Kidney (tissue), 13 donors: ENCODE measurements at regions not wholly inside any gene's neighbourhood (a gene's known extent, or its start where the extent isn't known, plus 50 kb on each side); places are given as distances from the start of the nearest gene placed in this dataset.

Experiments
- DNase-seq, 5 donors: peaks; one replicate each; pipeline ENCODE4 v3.0.0-alpha.2; 2013 to 2020
- FAIRE-seq: peaks from 2 replicates; lab custom pipeline; 2012; peaks lifted over from hg19 to GRCh38; lab: Jason Lieb, UNC
- H3K27ac ChIP-seq, 2 donors: one replicate each; pipeline ENCODE4 v1.7.0; 2013; ENCODE audit warnings: low read depth in 2 of 2, low read length in 2 of 2, inconsistent platforms in 1 of 2
- H3K27me3 ChIP-seq: one replicate; pipeline ENCODE4 v1.7.1; 2013; ENCODE audit warnings: low read length, inconsistent platforms; ENCODE audit not compliant: control insufficient read depth, insufficient read depth
- H3K36me3 ChIP-seq, 3 donors: one replicate each; pipeline versions ENCODE4 v1.7.0 to v1.7.1; 2013; ENCODE audit warnings: low read length in 3 of 3, control low read depth in 1 of 3, inconsistent platforms in 1 of 3; ENCODE audit not compliant: insufficient read depth in 3 of 3, control insufficient read depth in 2 of 3
- H3K4me1 ChIP-seq, 3 donors: one replicate each; pipeline versions ENCODE4 v1.7.0 to v1.7.1; 2013; ENCODE audit warnings: low read length in 3 of 3, inconsistent platforms in 1 of 3, low read depth in 1 of 3; ENCODE audit not compliant: control insufficient read depth in 2 of 3, insufficient read depth in 2 of 3
- H3K4me3 ChIP-seq, 3 donors: one replicate each; pipeline versions ENCODE4 v1.7.0 to v1.8.1; 2013; ENCODE audit warnings: low read length in 3 of 3, control low read depth in 1 of 3, inconsistent platforms in 1 of 3
- H3K9ac ChIP-seq, 3 donors: one replicate each; pipeline versions ENCODE4 v1.7.0 to v1.7.1; 2013; ENCODE audit warnings: low read length in 3 of 3, control low read depth in 1 of 3, inconsistent platforms in 1 of 3
- H3K9me3 ChIP-seq, 3 donors: one replicate each; pipeline versions ENCODE4 v1.7.0 to v1.7.1; 2013; ENCODE audit warnings: low read length in 3 of 3, control low read depth in 1 of 3, inconsistent platforms in 1 of 3; ENCODE audit not compliant: control insufficient read depth in 2 of 3, insufficient read depth in 1 of 3
- CTCF ChIP-seq: IDR thresholded peaks from 3 replicates; pipeline ENCODE4 v1.5.1; 2012; ENCODE audit warnings: mild to moderate bottlenecking, moderate library complexity, borderline replicate concordance; ENCODE audit not compliant: insufficient read depth; ENCODE audit errors: extremely low read depth
- intact Hi-C: fragments of 100-400 bp; cut with DNase I; formaldehyde crosslinking; loops from one replicate; pipeline ENCODE4 v1.11.1; 2022
- donor health status: control.
- donor health status: control.
- donor health status: control.
- donor health status: control.
- donor health status: control.
- donor health status: DM: yes; HTN: yes; CAD: no.
- donor health status: Normal renal cell carcinoma (clear cell type).

DNA sequence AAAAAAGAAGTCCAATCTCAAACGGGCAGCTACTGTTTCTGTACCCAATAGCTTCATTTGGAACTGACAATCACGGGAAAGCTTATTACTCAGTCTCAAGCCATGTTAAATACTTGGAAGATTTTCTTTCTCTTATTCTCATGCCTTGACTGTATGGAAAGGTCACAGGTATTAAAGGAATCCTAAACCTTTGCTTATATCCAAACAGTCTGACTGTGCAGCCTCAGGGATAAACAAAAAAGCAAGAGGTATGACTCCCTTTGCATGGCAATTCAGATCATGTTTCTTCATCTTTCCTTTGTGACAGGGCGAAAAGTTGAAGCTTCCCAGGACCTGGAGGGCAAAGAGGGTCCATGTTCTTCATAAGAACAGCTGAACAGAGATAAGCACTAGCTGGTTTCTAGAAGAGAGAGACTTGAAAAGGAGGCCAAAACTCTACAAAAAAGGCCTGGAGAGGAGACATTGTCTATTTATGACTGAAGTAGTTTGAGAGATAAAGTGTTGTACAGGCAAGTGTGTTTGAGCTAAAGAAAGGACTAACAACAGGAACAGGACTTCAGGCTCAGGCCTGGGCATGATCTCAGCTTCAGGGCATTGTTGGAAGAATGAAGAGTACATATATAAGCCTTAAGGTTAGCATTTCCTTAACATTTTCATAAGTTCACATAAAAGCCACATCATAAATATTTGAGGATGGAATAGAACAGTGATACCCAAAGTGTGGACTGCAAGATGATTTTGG is 231.0 kb upstream of the THRB start:
- Histone ChIP-seq H3K4me3 (no peak overlapping the region), H3K9ac (no peak overlapping the region), H3K27ac (no peak overlapping the region), H3K36me3 (no peaks in the 10 kb centered on the region), H3K9me3 (no peaks in the 10 kb centered on the region), H3K27me3 (no peaks in the 10 kb centered on the region), H3K4me1 (no peaks in the 10 kb centered on the region)
- no peak for TF ChIP-seq CTCF
- no peak for FAIRE-seq
- intact Hi-C loops = no loop called here
- no peak for DNase-seq

DNA sequence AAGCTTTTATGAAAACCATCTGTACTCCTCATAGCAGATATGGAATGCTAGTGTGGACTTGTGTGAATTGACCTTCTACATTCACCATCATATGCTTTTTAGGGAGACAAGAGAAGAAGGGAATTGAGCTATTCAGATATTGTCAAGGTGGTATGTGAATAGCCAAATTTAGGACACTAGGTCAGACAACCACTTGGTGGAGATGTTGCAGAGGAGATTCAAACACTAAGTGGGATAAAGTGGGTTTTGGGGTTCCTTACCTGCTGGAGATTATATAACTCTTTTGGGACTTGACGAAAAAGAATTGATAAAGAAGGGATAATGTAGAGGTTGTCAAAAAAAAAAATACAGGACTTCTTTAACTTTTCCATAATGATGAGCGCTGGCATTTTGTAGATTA is 231.8 kb upstream of the THRB start:
- no peak for TF ChIP-seq CTCF
- intact Hi-C loops = no loop called here
- Histone ChIP-seq H3K9me3 (no peaks in the 10 kb centered on the region), H3K27ac (no peak overlapping the region), H3K4me3 (no peak overlapping the region), H3K9ac (no peak overlapping the region), H3K4me1 (no peaks in the 10 kb centered on the region), H3K27me3 (no peaks in the 10 kb centered on the region), H3K36me3 (no peaks in the 10 kb centered on the region)
- FAIRE-seq = no peak
- DNase-seq = no peak

DNA sequence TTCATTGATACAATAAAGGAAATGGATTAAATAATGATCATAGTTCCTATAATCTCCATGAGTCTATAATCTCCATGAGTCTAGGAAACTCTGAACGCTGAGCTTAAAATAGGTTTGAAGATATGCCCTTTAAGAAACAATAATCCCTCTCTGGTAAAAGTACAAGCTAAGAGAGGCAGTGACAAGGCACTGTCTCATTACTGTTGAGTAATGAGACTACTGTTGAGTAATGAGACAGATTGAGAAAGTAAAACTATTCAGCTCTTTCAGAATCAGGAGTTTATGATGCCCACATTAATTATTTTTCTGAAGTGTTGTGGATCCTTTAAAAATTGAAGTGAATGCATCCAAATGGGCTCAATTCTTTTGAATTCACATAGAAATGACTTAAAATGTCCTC is 235.5 kb upstream of the THRB start:
- H3K9ac ChIP-seq = no peak overlapping the region
- H3K27me3 ChIP-seq = no peaks in the 10 kb centered on the region
- no peaks in the 10 kb centered on the region for H3K4me1 ChIP-seq
- DNase-seq (no peak), FAIRE-seq (no peak)
- H3K9me3 ChIP-seq = no peaks in the 10 kb centered on the region
- H3K36me3 ChIP-seq = no peaks in the 10 kb centered on the region
- no peak for TF ChIP-seq CTCF
- H3K27ac ChIP-seq = no peak overlapping the region
- intact Hi-C loops = no loop called here
- no peak overlapping the region for H3K4me3 ChIP-seq

GRCh38 chr3:24734019-24734418 is 239.4 kb upstream of the THRB start:
- intact Hi-C loops = no loop called here
- Histone ChIP-seq H3K9ac (no peak overlapping the region), H3K36me3 (no peaks in the 10 kb centered on the region), H3K27me3 (no peaks in the 10 kb centered on the region), H3K4me1 (no peaks in the 10 kb centered on the region), H3K9me3 (no peaks in the 10 kb centered on the region), H3K4me3 (no peak overlapping the region), H3K27ac (no peak overlapping the region)
- TF ChIP-seq CTCF = no peak
- no peak for DNase-seq
- no peak for FAIRE-seq
